Fibroblast of lung (primary cell): ENCODE measurements at regions not wholly inside any gene's neighbourhood (a gene's known extent, or its start where the extent isn't known, plus 50 kb on each side); places are given as distances from the start of the nearest gene placed in this dataset.

Experiments
- EZH2 ChIP-seq: IDR thresholded peaks from 2 replicates; pipeline ENCODE4 v1.5.1; 2012; ENCODE audit warnings: low read length, control low read depth, mild to moderate bottlenecking; ENCODE audit errors: missing control alignments
- TF ChIP-seq, protein P1 (sequence below), 2 donors: IDR thresholded peaks in 1 of 2; conservative IDR thresholded peaks in 1 of 2; 1 replicate in 1 of 2; 2 replicates in 1 of 2; pipeline ENCODE4 v1.5.1; 2011 to 2012; ENCODE audit warnings: low read length in 2 of 2, control low read depth in 1 of 2, inconsistent platforms in 1 of 2, low read depth in 1 of 2, mild to moderate bottlenecking in 1 of 2

DNA sequence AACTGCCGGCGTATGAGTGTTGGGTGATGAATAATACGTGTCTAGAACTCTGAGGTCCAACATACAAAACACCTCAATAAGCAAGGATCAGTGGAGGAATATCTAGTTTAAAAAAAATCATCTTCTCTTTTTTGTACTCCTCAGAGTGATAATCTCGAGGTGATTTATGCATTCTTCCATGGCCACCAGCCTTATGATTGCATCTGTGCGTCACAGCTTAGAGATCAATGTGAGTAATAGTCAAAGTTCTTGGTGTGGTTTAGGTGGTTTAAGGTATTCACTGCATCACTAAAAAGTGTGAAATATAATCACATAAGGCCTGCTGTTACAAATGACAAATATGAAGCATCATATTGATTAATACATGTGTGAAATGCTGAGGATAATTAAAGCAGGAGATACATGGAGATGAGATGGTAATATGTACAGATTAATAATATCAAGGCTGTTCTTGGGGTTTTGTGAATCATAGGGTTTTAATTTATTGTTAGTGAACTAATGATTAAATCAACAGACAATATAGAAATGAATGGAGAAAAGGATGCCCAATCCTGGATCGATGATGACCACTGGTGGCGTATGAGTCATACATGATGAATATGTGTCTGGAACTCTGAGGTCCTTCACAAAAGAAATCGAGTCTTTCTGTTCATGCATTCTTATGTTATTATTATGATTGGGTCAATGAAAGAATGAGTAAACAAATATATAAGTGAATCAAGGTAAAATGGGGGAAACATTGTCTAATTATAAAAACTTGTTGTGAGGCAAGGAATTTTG is 68.8 kb upstream of the RTL1 start:
- TF ChIP-seq, protein P1, sequence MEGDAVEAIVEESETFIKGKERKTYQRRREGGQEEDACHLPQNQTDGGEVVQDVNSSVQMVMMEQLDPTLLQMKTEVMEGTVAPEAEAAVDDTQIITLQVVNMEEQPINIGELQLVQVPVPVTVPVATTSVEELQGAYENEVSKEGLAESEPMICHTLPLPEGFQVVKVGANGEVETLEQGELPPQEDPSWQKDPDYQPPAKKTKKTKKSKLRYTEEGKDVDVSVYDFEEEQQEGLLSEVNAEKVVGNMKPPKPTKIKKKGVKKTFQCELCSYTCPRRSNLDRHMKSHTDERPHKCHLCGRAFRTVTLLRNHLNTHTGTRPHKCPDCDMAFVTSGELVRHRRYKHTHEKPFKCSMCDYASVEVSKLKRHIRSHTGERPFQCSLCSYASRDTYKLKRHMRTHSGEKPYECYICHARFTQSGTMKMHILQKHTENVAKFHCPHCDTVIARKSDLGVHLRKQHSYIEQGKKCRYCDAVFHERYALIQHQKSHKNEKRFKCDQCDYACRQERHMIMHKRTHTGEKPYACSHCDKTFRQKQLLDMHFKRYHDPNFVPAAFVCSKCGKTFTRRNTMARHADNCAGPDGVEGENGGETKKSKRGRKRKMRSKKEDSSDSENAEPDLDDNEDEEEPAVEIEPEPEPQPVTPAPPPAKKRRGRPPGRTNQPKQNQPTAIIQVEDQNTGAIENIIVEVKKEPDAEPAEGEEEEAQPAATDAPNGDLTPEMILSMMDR (conservative IDR thresholded peaks at IDR 0.05 in 1 of 2, IDR thresholded peaks at IDR 0.05 in 1 of 2; ENCODE audit: low read depth in 1 of 2, low read length in 2 of 2) = no peak
- TF ChIP-seq EZH2 = no peak
